HG03103 (cell line): ENCODE measurements at regions not wholly inside any gene's neighbourhood (a gene's known extent, or its start where the extent isn't known, plus 50 kb on each side); places are given as distances from the start of the nearest gene placed in this dataset.
"Not testable (repeated sequence)": the region's sequence is repeated elsewhere in the genome, so short reads cannot be mapped to it uniquely, and the experiment has no call there.

Experiments
- ATAC-seq: cut with Tn5 transposase; IDR thresholded peaks from one replicate; pipeline ENCODE4 v1.9.1; 2021; ENCODE audit warnings: low read depth; ENCODE audit not compliant: unreplicated experiment

GRCh38 chr5:67996596-67996995 is 219.0 kb upstream of the PIK3R1 start:
- ATAC-seq = no peak

GRCh38 chr5:67992923-67993322 is 222.6 kb upstream of the PIK3R1 start:
- ATAC-seq = no peak

- ATAC-seq = no peak
These were observed 226.1 kb upstream of the PIK3R1 start for GRCh38 chr5:67989456-67989855.

- no peak for ATAC-seq
These were observed 228.8 kb upstream of the PIK3R1 start for GRCh38 chr5:67986761-67987160.

- ATAC-seq = no peak
These were observed 229.7 kb upstream of the PIK3R1 start for GRCh38 chr5:67985686-67986387.

- ATAC-seq = no peak
These were observed 231.0 kb upstream of the PIK3R1 start for GRCh38 chr5:67984546-67984945.

GRCh38 chr5:67983251-67984110 is 232.1 kb upstream of the PIK3R1 start:
- no peak for ATAC-seq

- not testable (repeated sequence) for ATAC-seq
These were observed 233.4 kb upstream of the PIK3R1 start for GRCh38 chr5:67982160-67982559.

GRCh38 chr5:67978171-67978570 is 237.4 kb upstream of the PIK3R1 start:
- no peak for ATAC-seq

GRCh38 chr5:67976891-67977601 is 238.5 kb upstream of the PIK3R1 start:
- ATAC-seq = no peak

- ATAC-seq = no peak
These were observed 239.4 kb upstream of the PIK3R1 start for GRCh38 chr5:67976181-67976580.

- no peak for ATAC-seq
These were observed 241.1 kb upstream of the PIK3R1 start for GRCh38 chr5:67974471-67974870.

- no peak for ATAC-seq
These were observed 241.5 kb upstream of the PIK3R1 start for GRCh38 chr5:67974054-67974453.

GRCh38 chr5:67971971-67972821 is 243.4 kb upstream of the PIK3R1 start:
- no peak for ATAC-seq

GRCh38 chr5:67971223-67971830 is 244.2 kb upstream of the PIK3R1 start:
- ATAC-seq = no peak

GRCh38 chr5:67969631-67970030 is 245.9 kb upstream of the PIK3R1 start:
- ATAC-seq = no peak

GRCh38 chr5:67969176-67969575 is 246.4 kb upstream of the PIK3R1 start:
- no peak for ATAC-seq

GRCh38 chr5:67966712-67967111 is 248.8 kb upstream of the PIK3R1 start:
- no peak for ATAC-seq

- no peak for ATAC-seq
These were observed 250.9 kb upstream of the PIK3R1 start for GRCh38 chr5:67964619-67965018.
